HG03558 (cell line): ENCODE measurements at regions not wholly inside any gene's neighbourhood (a gene's known extent, or its start where the extent isn't known, plus 50 kb on each side); places are given as distances from the start of the nearest gene placed in this dataset.
"Not testable (repeated sequence)": the region's sequence is repeated elsewhere in the genome, so short reads cannot be mapped to it uniquely, and the experiment has no call there.

ENCODE experiments used
- ATAC-seq: cut with Tn5 transposase; IDR thresholded peaks from one replicate; pipeline ENCODE4 v1.9.1; 2021; ENCODE audit warnings: moderate number of reproducible peaks; ENCODE audit not compliant: unreplicated experiment; ENCODE audit errors: extremely low read depth

DNA sequence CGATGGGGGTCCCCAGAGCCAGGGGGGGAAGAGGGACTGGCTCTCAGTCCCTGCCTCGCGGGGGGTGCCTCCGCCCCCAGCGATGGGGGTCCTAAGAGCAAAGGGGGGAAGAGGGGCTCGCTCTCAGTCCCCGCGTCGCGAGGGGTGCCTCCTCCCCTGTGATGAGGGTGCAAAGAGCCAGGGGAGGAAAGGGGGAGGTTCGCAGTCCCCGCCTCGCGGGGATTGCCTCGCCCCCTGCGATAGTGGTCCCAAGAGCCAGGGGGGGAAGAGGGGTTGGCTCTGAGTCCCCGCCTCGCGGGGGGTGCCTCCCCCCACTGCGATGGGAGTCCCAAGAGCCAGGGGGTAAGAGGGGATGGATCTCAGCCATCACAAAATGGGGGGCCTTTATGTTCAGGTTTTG lies 168.5 kb downstream of the ATP6V0E2 start:
- not testable (repeated sequence) for ATAC-seq

DNA sequence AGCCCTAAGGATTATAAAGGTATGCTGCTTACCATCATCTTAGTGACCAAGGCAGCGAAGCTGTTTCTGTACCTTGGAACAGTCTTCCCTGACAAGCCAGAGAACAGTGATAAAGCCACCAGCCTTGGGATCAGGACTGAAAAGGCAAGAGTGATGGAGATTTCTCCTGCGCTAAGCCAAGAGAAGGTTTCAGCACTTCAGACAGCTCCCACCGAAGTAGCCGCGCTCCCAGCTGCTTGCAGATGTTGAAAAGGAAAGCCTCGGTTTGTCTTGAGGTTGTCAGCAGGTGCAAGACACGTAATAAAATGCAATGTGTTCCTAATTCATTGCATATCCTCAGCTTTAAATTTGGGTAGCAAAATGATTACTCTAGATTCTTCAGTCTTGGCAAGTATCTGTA lies 171.0 kb downstream of the ATP6V0E2 start:
- not testable (repeated sequence) for ATAC-seq

DNA sequence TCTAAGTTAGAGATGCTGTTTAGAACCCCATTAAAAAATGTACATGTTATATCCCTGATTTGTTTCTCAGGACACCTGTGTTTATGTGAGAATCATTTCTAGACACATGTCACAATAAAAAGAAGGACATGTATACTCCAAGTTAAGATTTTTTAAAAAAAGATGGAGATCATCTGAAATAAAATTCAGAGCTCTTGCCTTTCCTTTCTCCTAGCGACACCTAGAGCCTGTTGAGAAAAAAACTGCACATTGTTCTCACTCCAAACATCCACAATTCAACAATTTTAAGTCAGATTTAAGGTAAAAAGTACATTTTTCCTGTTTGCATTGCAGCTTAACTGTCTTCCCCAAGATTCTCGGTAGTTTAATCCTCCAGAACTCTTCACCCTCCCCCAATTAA lies 171.8 kb downstream of the ATP6V0E2 start:
- ATAC-seq, result not testable (repeated sequence)

DNA sequence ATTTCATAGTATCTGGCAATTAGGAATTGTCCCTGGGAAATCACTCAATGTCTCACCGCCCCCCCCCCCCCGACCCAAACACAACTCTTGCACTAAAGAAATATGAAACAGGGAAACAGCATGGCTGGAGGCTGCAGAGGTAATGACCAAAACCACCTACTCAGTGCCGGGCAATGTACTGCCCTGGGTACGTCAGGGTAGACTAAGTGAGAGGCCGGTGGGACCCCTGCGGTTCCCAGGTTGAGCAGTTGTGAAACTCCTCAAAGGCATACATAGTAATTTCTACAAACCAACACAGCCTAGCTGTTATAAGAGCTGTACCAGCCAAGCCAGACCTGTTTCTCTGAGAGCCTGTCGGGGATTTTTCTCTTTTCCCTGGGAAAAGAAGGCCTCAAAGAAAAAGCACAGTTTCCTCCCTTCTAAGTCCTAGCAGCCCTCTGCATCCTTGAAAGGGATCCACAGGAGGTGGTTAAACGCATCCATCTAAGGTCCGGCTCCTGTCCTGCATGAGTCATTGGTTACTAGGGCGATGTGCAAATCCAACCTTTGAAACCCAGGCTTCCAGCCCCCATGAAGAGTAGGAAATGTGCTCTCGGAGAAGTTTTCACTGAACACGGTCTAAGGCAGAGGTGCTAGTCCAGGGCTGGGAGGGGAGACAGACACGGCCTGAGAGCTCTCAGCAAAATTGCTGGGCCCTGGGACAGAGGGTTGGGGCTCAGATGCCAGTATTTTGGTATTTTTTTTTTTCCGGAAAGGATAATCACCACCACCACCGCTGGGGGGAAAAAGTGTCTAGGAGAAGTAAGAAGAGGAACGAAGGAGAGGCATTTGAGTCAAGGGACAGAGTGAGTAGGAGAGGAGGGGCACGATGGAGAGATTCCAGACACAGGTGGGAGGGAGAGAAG lies 172.8 kb downstream of the ATP6V0E2 start:
- ATAC-seq, result not testable (repeated sequence)

DNA sequence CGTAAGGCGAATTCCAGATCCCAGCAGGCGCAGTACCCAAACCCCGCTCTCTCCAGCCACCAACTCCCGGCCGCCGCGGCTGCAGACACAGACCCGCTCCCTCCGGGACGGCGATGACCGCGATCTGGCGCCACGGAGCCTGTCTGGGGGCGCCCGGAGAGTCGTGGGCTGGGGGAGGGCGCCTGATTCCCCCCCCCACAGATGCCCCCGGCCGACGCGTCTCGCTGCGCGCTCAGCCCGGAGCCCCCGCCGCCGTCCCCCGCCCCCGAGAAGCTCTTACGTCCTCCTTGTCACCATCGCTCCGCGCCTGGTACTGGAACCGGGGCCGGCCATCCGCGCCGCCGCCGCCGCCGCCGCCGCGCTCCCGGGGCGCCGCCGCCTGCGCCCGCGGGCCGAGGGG lies 173.6 kb downstream of the ATP6V0E2 start:
- ATAC-seq, result not testable (repeated sequence)

DNA sequence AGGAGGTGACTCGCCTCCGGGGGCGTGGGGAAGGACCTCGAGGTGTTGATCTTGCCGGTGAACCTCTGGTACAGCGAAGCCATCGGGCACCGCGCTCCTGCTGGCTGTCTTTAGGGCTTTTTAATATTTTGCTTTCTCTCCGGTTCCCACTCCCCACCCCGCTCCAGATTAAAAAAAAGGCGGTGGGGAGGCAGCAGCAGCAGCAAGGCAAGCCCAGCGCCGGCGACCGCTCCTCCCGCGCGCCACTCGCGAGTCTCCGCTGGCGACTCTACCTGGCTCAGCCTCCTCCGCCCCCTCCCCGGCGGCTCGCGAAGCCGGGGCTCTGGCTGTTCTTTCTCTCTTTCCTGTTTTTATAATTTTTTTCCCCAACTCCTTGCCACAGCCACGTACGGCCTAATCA lies 174.0 kb downstream of the ATP6V0E2 start:
- not testable (repeated sequence) for ATAC-seq

DNA sequence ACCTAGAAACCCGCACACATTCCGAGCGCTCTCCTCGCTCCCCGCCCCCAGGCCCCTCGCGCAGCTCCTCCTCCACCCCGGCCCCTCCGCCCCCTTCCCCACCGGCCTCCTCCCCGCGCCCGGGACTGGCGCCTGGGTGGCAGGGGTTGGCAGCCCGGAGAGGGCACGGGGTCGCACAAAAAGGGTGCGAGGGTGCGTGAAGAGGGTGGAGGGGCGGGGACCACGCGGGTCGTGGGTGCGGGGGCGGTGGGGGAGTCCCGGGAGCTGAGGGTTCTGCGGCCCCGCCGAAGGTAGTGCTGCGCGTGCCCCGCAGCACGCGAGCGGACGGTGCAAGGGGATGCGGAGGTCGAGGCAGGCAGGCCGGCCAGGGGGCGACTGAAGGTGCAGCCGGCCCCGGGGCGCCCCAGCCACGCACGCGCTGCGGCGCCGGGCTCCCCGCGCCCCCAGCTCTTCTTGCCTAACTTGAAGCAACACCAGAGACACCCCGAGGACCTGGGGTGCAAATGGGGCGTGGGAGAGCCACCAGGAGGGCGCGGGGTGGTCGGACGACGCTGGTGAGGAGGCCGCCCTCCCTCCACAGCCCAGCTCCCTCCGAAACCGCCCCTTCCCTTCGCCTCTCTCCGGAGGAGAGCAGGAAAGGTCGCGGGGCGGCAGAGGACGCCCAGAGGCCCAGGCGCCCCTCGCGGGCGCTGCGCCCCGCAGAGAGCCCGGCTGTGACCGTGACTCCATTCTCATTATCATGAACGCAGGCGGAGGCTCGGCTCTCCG lies 174.7 kb downstream of the ATP6V0E2 start:
- ATAC-seq, result not testable (repeated sequence)

DNA sequence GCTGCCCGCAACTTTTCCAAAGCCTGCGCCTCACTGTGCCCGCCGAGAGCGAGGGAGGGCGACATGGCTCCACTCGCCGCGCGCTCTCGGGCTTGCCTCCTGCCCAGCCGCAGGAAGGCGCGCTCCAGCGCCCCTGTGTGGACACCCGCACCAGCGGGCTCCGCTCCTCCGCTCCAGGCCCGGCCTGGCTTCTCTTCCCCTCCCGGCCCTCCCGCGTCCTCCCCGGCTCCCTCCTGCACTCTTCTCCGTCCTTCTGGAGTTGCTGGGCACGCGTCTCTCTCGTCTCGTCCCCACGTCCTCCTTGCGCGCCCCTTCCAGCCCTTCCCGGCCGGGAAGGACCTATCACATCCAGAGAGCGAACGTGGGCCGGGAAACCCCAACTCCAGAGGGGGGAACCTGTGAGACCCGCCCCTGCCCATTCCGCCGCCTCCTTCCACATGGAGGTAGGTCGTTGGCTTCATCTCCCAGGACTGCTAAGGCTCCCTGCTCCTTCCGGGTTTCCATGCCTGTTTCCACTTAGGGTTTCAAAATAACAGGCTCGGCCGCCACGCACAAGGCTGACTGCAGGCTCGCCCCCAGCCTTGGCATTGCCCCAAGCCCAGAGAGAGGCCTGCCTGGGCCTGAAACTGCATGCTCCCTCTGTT lies 175.4 kb downstream of the ATP6V0E2 start:
- ATAC-seq, result not testable (repeated sequence)

DNA sequence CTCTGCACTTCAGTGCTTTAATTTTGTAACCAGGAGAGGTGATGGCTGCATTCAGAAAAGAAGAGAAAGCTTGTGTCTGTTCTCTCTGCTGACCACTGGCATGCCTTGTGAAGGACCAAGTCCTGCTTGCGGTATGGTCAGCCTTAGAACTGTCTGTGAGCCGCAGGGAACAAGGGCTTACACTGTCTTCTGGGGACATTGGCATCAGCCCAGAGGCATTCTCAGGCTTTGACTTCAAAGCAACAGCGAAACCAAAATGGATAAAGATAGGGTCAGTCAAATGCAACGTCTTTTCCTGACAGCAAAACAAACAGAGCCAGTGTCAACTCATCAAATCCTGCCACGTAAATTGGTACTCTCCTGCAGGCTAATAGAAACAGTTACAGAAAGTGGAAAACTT lies 179.6 kb downstream of the ATP6V0E2 start:
- ATAC-seq, result not testable (repeated sequence)

DNA sequence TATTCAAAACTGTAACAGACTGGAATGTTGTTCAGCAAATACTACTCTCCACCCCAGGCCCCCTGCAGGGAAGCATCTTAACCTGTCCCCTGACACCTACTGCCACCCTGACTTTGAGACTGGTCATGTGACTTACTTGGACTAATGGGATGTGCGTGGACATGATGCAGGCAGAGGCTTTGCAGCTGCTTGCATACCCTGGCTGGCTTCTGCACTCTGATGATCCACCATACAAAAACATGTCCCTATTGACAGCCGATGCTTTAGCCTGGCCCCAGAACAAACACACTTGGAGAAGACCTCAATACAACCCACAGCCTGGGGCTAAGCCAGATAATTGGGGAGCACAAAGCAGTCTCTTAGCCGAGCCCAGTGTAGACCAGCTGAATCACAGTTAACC lies 180.5 kb downstream of the ATP6V0E2 start:
- not testable (repeated sequence) for ATAC-seq

DNA sequence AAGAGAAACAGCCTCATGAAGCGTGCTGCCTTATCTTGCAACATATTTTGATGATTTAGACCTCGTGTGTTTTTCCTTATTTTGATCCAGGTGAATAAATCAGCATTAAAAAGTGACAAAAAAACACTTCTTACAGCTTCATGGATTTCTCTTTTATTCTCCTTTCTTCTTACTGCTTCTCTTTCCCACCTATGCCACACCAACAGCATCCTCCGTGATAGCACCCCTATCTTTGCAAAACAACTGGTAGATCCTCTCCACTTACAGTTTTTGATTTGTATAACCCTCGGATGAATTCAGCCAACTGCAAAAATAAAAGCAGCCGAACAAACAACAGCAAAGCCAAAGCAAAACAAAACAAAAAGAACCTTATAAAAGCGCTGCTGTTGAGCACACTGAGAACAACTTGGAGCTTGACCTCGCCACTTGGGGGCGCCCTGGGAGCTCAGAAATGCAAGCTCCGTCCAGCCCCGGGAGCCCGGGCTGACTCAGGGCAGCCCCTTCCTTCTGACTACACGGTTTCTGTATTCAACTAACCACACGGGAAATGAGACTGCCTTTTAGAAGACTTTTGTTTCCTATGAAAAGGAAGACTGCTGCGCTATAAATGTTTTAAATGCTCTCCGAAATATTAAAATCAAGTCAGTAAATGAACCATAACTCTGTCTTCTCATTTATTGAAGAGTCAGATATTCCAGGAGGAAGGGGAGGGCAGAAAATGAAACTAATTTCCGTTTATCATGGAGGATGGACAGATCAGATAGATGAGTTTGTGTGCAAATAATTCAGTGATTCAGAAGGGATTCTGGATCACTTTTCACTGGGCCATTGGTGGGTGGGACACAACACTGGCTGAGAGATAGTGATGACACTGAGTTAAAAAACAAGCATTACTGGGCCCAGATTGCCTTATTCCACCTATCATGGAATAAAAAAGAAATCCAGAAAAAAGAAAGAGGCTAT lies 186.8 kb downstream of the ATP6V0E2 start:
- ATAC-seq, result peak; percentile 86

DNA sequence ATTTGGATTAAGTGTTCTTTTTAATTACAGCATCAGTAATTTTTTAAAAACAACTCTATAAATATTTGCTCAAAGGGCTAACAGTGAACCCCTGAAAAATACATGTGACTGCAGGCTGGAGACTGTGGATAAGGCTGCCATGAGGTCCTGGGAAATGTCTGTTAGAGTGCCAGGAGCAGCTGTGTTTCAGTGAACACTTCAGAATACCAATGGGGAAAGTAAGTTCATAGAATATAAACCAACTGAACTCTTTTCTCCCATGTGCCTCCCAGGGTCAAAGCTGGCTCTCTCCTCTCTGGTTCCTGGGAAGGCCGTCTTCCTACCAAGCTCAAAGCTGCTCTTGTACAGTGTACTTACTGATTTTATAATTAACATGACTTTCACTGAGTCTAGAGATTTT lies 189.4 kb downstream of the ATP6V0E2 start:
- not testable (repeated sequence) for ATAC-seq

DNA sequence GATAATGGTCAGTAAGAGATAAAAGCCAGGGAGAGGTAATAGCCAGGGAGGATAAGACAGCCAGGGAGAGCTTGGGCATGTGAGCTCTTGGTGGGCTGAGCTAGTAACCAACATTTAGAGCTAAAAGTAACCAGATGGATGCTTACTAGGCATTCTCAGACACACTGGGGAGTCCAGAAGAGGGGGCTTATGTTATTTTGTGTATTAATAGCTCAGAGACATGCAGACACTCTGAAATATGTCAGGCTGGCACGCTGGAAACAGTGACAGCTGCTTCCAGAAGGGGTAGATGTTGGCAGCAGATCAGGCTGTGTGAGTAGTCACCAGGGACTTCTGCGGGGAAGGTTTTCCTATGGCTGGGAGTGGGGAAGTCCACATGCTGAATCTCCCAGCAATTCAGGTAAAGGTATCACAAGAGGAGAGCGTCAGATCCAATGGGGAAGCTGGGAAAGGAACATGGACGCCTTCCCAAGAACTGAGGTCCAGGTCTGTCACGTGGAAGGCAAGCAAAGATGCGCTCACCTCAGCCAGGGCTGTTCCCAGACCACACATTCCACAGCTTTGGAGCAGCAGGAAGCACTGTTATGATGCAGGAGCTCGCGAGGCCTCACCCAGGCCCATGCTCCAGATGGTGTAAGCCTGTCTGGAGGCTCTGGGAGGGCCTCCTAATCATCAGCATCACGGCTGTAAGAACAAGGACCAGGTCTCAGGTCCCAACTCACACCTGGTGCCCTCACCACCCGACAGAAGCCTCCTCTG lies 196.0 kb downstream of the ATP6V0E2 start:
- not testable (repeated sequence) for ATAC-seq

DNA sequence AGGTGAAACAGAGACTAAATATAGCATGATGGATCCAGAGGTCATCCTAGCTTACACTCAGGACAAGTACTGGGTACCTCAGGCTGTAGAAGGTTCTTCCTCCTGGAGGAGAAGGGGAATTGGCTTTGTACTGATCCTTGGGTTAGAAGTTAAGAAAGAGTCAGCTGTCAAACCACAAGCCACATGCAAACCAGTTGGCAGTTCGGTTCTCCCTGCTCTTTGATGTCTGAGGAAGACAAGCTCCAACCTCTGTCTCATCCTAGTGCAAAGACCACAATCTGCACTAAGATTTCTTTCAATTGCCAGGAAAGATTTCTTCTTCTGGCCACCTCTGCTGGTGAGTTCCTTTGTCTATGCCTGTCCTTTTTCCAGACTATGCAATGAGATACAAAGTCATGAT lies 203.8 kb downstream of the ATP6V0E2 start:
- not testable (repeated sequence) for ATAC-seq

DNA sequence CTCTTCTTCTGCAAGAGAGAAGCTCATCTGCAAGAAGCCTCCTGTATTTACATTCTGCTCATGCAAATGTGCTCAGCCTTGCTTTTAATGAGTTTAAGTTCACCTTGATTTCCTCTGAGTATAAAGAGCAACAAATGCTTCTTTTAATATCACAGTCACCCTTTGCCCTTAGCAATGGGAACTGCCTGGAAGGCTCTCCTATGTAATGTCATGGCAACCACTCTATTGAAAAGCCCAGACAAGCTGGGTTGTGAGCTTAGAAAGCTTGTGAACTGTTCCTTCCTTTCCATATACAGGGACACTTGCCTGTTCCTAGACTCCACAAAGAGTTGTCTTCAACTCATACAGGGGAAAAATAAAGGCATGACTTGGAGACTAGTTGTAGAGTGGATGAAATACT lies 208.1 kb downstream of the ATP6V0E2 start:
- not testable (repeated sequence) for ATAC-seq

DNA sequence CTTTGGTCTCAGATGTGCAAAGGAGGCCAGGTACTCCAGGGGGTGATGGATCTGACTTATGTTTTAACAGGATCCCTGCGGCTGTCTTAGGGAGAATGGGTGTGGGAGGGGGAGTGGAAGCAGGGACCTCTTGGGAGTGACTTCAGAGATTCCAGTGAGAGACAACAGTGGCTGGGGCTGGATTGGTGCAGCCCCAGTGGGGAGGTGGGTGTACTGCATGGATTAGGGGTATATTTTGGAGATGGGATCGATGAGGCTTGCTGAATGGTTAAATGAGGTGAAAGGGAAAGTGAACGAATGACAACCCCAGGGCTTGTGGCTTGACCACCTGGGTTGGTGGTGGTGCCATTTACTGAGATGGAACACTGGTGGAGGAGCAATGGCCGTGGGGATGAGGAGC lies 211.0 kb downstream of the ATP6V0E2 start:
- not testable (repeated sequence) for ATAC-seq

DNA sequence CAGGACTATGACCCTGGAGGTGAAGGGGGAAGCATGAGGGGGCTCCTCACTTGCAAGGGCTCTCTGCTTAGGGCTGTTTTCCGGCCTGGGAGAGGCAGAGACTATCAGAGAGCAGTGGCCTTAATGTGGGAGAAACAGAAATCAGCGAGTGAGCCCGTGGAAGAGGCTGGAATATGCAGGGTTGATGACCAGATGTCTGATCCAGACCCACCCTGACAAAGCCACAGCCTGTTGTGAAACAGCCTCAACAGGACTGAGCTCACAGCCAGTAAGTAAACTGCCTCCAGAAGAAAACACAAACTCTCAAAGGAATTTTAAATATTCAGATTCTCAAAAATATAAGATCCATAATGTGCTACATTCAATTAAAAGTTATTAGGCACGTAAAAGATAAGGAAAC lies 213.7 kb downstream of the ATP6V0E2 start:
- ATAC-seq, result not testable (repeated sequence)

DNA sequence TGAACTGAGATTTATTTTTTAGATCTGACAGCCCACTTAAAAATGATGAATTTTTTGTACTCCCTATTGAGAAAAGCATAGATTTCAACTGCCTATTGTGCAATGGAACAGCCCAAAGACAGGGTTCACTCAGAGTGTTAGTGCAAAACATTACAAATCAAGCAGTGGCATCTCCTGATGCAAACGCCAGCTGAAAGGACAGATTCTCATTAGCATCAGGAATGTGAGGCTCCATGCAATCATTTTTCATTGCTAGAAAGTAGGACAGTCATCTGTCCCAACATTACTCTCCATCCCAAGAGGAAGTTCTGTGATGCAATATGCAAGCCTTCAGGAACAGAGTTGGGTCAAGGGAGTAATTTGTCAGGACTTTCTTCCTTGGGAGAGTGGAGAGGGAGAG lies 215.4 kb downstream of the ATP6V0E2 start:
- ATAC-seq, result not testable (repeated sequence)

DNA sequence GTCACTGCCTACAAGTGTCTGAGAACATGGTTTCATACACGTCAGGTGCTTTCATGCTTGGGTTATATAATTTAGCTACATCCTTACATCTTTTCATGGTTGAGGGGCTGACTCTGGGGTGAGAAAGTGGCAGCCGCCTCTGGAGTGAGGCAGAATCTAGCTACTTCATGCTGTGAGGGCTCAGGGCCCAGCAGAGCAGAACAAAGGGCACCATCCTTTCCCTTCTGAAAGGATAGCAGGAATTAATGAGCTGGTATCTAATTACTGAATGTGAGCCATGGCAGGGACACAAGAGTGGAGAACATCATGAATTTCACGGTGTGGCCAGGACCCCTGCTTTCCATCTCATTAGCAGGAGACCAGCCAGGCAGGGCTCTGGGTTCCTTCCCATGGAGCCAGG lies 217.0 kb downstream of the ATP6V0E2 start:
- not testable (repeated sequence) for ATAC-seq
